Psoas muscle (tissue), 7 donors: ENCODE measurements at regions not wholly inside any gene's neighbourhood (a gene's known extent, or its start where the extent isn't known, plus 50 kb on each side); places are given as distances from the start of the nearest gene placed in this dataset.

Source experiments
- ATAC-seq, 4 donors: fragments of 200-7000 bp; cut with Tn5 transposase; one replicate each; pipeline ENCODE4 v1.9.1; 2020; ENCODE audit warnings: moderate library complexity in 3 of 4, mild to moderate bottlenecking in 2 of 4
- DNase-seq, 2 donors: peaks; one replicate each; pipeline ENCODE4 v3.0.0-alpha.2; 2020
- H3K27ac ChIP-seq: fragments of 200-600 bp; one replicate; pipeline ENCODE4 v1.8.0; 2022
- H3K27me3 ChIP-seq, 3 donors: fragments of 200-600 bp in 1 of 3; one replicate each; pipeline versions ENCODE4 v1.6.1 to v1.8.0; 2013 to 2022; ENCODE audit warnings: low read length in 2 of 3, mild to moderate bottlenecking in 2 of 3, moderate library complexity in 1 of 3; ENCODE audit not compliant: insufficient read depth in 3 of 3
- H3K36me3 ChIP-seq, 2 donors: fragments of 200-600 bp in 1 of 2; one replicate each; pipeline versions ENCODE4 v1.6.1 to v1.8.0; 2013 to 2022; ENCODE audit warnings: low read depth in 1 of 2, mild to moderate bottlenecking in 1 of 2, moderate library complexity in 1 of 2; ENCODE audit not compliant: insufficient read depth in 1 of 2
- H3K4me1 ChIP-seq: fragments of 200-600 bp; one replicate; pipeline ENCODE4 v1.8.0; 2022
- H3K4me3 ChIP-seq: fragments of 200-600 bp; one replicate; pipeline ENCODE4 v1.8.0; 2022; ENCODE audit warnings: mild to moderate bottlenecking
- H3K9me3 ChIP-seq: fragments of 200-600 bp; one replicate; pipeline ENCODE4 v1.8.0; 2022
- CTCF ChIP-seq: fragments of 200-600 bp; IDR thresholded peaks from one replicate; pipeline ENCODE4 v1.8.0; 2022; ENCODE audit warnings: antibody characterized with exemption
- WGBS, 3 donors: extraction: QIAGEN DNeasy Blood & Tissue Kit; methylation state at CpG; one replicate each; pipeline versions ENCODE4 v1.1.6 to v1.1.7; 2013; 5-methylcytosine and 5-hydroxymethylcytosine counted together
- intact Hi-C, 2 donors: fragments of 100-400 bp; cut with DNase I; formaldehyde crosslinking; loops; one replicate each; pipeline versions ENCODE4 v1.11.0 to v1.14.2; 2022
- donor health status: healthy with polysubstance abuse.
- donor health status: DM: no; HTN: no; CAD: no; lungs with moderate emphysema.
- donor health status: Bipolar disorder and iron deficiency.
- donor health status: healthy.
- donor health status: DM: yes; HTN: yes; CAD: no.
- donor health status: DM: no; HTN: no; CAD: no.
- donor health status: DM: yes; HTN: yes; CAD: no.

- Histone ChIP-seq H3K27ac (no peak overlapping the region), H3K4me3 (no peak overlapping the region), H3K27me3 (no peaks in the 10 kb centered on the region), H3K9me3 (no peaks in the 10 kb centered on the region), H3K4me1 (peaks cover 22% of the 10 kb centered on the region), H3K36me3 (no peaks in the 10 kb centered on the region)
- intact Hi-C loops, result loop anchor here in 1 of 2 donors (5.0 kb wide), 1 partner anchor 200 kb away; no protein-coding TSS in a partner anchor
- ATAC-seq (no peak), DNase-seq (no peak)
- no peak for TF ChIP-seq CTCF
- WGBS, 3 donors, result 72 to 80% (median 77%) methylated on average over 15 of the region's 15 CpGs
These were observed 206.8 kb downstream of the NUAK1 start for GRCh38 chr12:105931762-105932570.

- DNase-seq (peak; percentile 51 to 73), ATAC-seq (peak; percentile 80 to 91 (median 88))
- Histone ChIP-seq H3K27ac (peak overlapping the region; percentile 34), H3K4me1 (peaks cover 22% of the 10 kb centered on the region), H3K36me3 (no peaks in the 10 kb centered on the region), H3K9me3 (no peaks in the 10 kb centered on the region), H3K27me3 (no peaks in the 10 kb centered on the region), H3K4me3 (no peak overlapping the region)
- TF ChIP-seq CTCF, result no peak
- intact Hi-C loops, result loop anchor here in 1 of 2 donors (5.0 kb wide), 1 partner anchor 198 kb away; no protein-coding TSS in a partner anchor
- 54 to 65% (median 55%) methylated on average over 13 of the region's 13 CpGs for WGBS, 3 donors
These were observed 204.8 kb downstream of the NUAK1 start for GRCh38 chr12:105933671-105934665.

GRCh38 chr12:105935106-105935505 is 203.6 kb downstream of the NUAK1 start:
- Histone ChIP-seq H3K9me3 (no peaks in the 10 kb centered on the region), H3K4me3 (no peak overlapping the region), H3K27me3 (no peaks in the 10 kb centered on the region), H3K4me1 (peaks cover 22% of the 10 kb centered on the region), H3K36me3 (no peaks in the 10 kb centered on the region), H3K27ac (peak overlapping the region; percentile 38)
- ATAC-seq (peak; percentile 48 to 80 (median 70)), DNase-seq (no peak)
- intact Hi-C loops, result no loop called here
- WGBS, 3 donors, result 20 to 28% (median 26%) methylated on average over 6 of the region's 6 CpGs
- no peak for TF ChIP-seq CTCF

GRCh38 chr12:105935981-105936380 is 202.8 kb downstream of the NUAK1 start:
- no peaks in the 10 kb centered on the region for H3K27me3 ChIP-seq
- intact Hi-C loops, result no loop called here
- ATAC-seq (no peak), DNase-seq (no peak)
- no peak for TF ChIP-seq CTCF
- no peak overlapping the region for H3K4me3 ChIP-seq
- no peak overlapping the region for H3K27ac ChIP-seq
- H3K36me3 ChIP-seq, result no peaks in the 10 kb centered on the region
- 67 to 84% (median 79%) methylated on average over 3 of the region's 3 CpGs for WGBS, 3 donors
- peaks cover 22% of the 10 kb centered on the region for H3K4me1 ChIP-seq
- no peaks in the 10 kb centered on the region for H3K9me3 ChIP-seq
